GM12892 (cell line): ENCODE measurements at regions not wholly inside any gene's neighbourhood (a gene's known extent, or its start where the extent isn't known, plus 50 kb on each side); places are given as distances from the start of the nearest gene placed in this dataset.

Source experiments
- POLR2A ChIP-seq: IDR thresholded peaks from 2 replicates; pipeline ENCODE4 v1.6.1; 2011; ENCODE audit warnings: low read depth, low read length, control low read depth
- POLR2AphosphoS5 ChIP-seq: IDR thresholded peaks from 2 replicates; pipeline ENCODE4 v1.6.1; 2011; ENCODE audit warnings: low read depth, low read length, control low read depth

GRCh38 chr6:9659848-9660247 is 755.0 kb downstream of the TFAP2A start:
- TF ChIP-seq POLR2AphosphoS5 (no peak), POLR2A (no peak)
